Natural killer cell treated with Interleukin-12 subunit alpha and Interleukin-12 subunit beta and Interleukin-15 and Interleukin-18, amount 100 ng/mL, for 72 hours (primary cell): ENCODE measurements at regions not wholly inside any gene's neighbourhood (a gene's known extent, or its start where the extent isn't known, plus 50 kb on each side); places are given as distances from the start of the nearest gene placed in this dataset.
A peak's percentile ranks its signal among the peaks of the same experiment; 100 is the strongest.

Experiments
- ATAC-seq, 2 donors: fragments of 150-1000 bp; cut with Tn5 transposase in 1 of 2; sonication (Bioruptor Pico), chemical (Tn5 transposase) in 1 of 2; 2 replicates each; pipeline ENCODE4 v1.10.0; 2021
- DNase-seq: peaks from one replicate; pipeline ENCODE4 v3.0.0; 2022; ENCODE audit warnings: low spot score
- H3K27ac Mint-ChIP-seq, 2 donors: 1 replicate in 1 of 2; 2 replicates in 1 of 2; pipeline ENCODE4 v1.8.0; 2022; ENCODE audit warnings: mixed read lengths in 2 of 2, mild to moderate bottlenecking in 1 of 2, moderate library complexity in 1 of 2
- H3K27me3 Mint-ChIP-seq, 2 donors: 1 replicate in 1 of 2; 2 replicates in 1 of 2; pipeline ENCODE4 v1.8.0; 2022; ENCODE audit warnings: mixed read lengths in 2 of 2
- H3K36me3 Mint-ChIP-seq: one replicate; pipeline ENCODE4 v1.8.0; 2022; ENCODE audit warnings: mixed read lengths
- H3K4me1 Mint-ChIP-seq, 2 donors: 1 replicate in 1 of 2; 2 replicates in 1 of 2; pipeline ENCODE4 v1.8.0; 2022; ENCODE audit warnings: low read depth in 2 of 2, mixed read lengths in 2 of 2, mild to moderate bottlenecking in 1 of 2
- H3K4me3 Mint-ChIP-seq: one replicate; pipeline ENCODE4 v1.8.0; 2022; ENCODE audit warnings: mixed read lengths
- H3K9me3 Mint-ChIP-seq: 2 replicates; pipeline ENCODE4 v1.8.0; 2022; ENCODE audit warnings: mixed read lengths

DNA sequence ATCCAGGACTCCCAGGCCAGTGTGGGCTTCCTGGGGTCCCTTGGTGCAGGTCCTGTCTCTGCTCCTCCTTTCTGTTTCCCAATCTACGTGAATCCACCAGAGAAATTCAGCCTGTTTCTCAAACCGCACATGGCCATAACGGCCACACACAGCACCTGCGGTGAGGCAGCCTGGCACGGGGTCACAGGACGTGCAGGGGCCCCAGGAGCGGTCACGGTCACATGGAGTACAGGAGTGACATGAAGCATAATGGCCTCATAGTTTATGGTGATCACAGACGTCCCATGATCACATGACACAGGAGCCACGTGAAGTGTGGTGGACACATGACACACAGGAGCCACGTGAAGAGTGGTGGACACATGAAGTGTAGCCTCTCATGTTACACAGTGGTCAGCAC, 248.5 kb upstream of the IRX4 start:
- no peak for ATAC-seq

GRCh38 chr5:2130361-2130760, 247.6 kb upstream of the IRX4 start:
- H3K9me3 Mint-ChIP-seq: no peaks in the 10 kb centered on the region
- H3K27ac Mint-ChIP-seq: no peak overlapping the region
- no peaks in the 10 kb centered on the region for H3K4me1 Mint-ChIP-seq
- H3K36me3 Mint-ChIP-seq: no peaks in the 10 kb centered on the region
- DNase-seq (no peak), ATAC-seq (no peak)
- peaks cover 8 to 12% of the 10 kb centered on the region in 2 donors for H3K27me3 Mint-ChIP-seq
- no peak overlapping the region for H3K4me3 Mint-ChIP-seq

More for the DNA sequence above, 248.5 kb upstream of the IRX4 start:
- no peaks in the 10 kb centered on the region for H3K36me3 Mint-ChIP-seq
- peaks cover 0 to 5% of the 10 kb centered on the region in 2 donors for H3K27me3 Mint-ChIP-seq
- H3K27ac Mint-ChIP-seq: no peak overlapping the region
- no peaks in the 10 kb centered on the region for H3K4me1 Mint-ChIP-seq
- no peaks in the 10 kb centered on the region for H3K9me3 Mint-ChIP-seq
- DNase-seq: no peak
- H3K4me3 Mint-ChIP-seq: no peak overlapping the region

DNA sequence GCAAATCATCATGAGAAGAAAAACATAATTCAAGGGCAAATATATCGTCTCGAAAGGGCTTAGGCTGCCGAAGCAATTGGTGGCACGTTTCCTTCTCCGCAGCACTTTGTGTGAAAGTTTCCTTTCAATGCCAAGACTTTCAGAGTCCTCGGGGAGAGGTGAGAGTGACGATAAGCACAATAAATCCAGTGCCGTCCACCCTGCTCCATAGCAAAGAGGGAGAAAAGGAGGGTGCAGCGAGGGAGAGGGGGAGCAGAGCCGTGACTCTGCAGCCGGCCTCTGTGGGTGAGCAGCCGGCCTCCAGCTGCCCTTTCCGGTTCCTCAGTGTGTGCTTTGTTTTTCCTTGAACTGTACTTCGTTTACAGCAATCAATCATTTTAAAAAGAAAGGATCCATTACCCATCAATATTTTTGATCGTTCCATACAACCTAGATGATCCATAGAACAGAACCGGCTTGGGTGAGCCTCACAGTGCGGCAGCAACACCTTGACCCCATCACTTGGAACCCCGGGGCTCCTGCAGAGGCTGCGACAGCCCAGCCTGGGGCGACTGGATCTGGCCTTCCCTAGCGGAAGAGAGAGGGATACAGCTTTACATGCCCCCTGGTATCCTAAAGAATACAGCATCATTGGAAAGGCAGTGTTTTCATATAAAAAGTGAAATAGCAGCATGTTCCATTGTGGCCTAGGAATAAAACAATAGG, 247.0 kb upstream of the IRX4 start:
- no peaks in the 10 kb centered on the region for H3K36me3 Mint-ChIP-seq

GRCh38 chr5:2128686-2129355, 246.1 kb upstream of the IRX4 start:
- no peak overlapping the region for H3K27ac Mint-ChIP-seq
- no peaks in the 10 kb centered on the region for H3K4me1 Mint-ChIP-seq
- DNase-seq (no peak), ATAC-seq (no peak)
- no peaks in the 10 kb centered on the region for H3K9me3 Mint-ChIP-seq
- H3K27me3 Mint-ChIP-seq: peaks cover 11 to 13% of the 10 kb centered on the region in 2 donors
- no peaks in the 10 kb centered on the region for H3K36me3 Mint-ChIP-seq
- H3K4me3 Mint-ChIP-seq: no peak overlapping the region

More for the DNA sequence above, 247.0 kb upstream of the IRX4 start:
- Mint-ChIP-seq H3K4me1 (no peaks in the 10 kb centered on the region), H3K27me3 (peaks cover 11 to 13% of the 10 kb centered on the region in 2 donors), H3K27ac (no peak overlapping the region), H3K9me3 (no peaks in the 10 kb centered on the region), H3K4me3 (no peak overlapping the region)
- ATAC-seq: no peak
- no peak for DNase-seq

DNA sequence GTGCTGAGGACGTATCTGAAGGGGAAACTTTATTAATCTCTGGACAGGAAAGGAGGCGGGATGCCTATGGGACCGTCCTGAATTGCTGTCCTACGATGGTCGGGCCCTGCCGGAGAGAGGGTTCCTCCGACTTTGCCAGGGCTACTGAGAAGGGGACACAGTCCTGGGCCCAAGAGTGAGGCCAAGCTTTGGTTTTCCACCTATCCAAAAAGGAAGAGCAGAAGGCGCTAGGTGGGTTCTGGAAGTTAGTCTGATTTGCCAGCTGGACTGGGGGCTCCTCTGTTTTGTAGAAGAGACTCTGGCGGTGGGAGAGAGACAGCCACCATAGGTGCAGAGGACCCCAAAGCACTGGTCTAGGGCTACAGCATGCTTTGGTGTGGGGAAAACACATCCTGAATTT, 243.8 kb upstream of the IRX4 start:
- no peak overlapping the region for H3K4me3 Mint-ChIP-seq
- DNase-seq: no peak

GRCh38 chr5:2125901-2126265, 243.2 kb upstream of the IRX4 start:
- Mint-ChIP-seq H3K4me3 (no peak overlapping the region), H3K4me1 (no peaks in the 10 kb centered on the region), H3K27ac (no peak overlapping the region), H3K9me3 (no peaks in the 10 kb centered on the region), H3K27me3 (peaks cover 13 to 31% of the 10 kb centered on the region in 2 donors), H3K36me3 (no peaks in the 10 kb centered on the region)
- DNase-seq (no peak), ATAC-seq (peak in 1 of 2 donors; percentile 43)

More for the DNA sequence above, 243.8 kb upstream of the IRX4 start:
- Mint-ChIP-seq H3K36me3 (no peaks in the 10 kb centered on the region), H3K4me1 (no peaks in the 10 kb centered on the region), H3K27me3 (peaks cover 13 to 24% of the 10 kb centered on the region in 2 donors), H3K9me3 (no peaks in the 10 kb centered on the region), H3K27ac (no peak overlapping the region)
- no peak for ATAC-seq

DNA sequence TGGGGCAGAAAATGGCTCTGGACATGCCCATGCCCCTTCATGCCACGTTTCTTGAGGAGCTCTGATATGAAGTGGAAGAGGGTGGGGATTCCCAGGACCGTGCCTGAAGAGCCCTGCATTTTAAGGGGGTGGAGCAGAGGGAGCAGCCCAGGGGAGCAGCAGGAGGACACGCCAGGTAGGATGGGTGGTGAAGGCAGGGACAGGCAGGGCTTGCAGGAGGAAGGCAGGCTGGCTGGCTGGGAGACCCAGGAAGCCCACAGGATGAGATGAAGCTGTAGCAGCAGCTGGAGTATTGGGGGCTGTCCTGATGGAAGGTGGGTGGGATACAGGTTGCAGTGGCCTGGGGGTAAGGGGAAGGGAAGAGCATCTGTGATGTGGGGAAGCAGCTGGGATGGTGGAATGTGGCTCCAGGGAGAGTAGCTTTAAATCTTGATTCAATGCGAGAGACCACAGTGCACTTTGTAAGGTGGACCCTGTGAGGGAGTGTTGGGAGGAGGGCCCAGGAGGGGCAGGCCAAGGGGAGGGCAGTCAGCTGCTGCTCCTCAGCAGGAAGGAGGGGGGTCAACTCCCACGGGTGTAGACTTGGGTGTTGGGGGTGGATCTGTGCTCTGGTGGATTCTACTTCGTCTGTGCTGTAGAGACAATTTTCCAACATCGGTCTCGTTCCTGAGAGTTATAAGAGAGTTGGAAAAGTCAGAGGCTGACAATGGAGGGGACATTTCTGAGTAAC, 242.6 kb upstream of the IRX4 start:
- peaks cover 13 to 36% of the 10 kb centered on the region in 2 donors for H3K27me3 Mint-ChIP-seq
- H3K4me1 Mint-ChIP-seq: no peaks in the 10 kb centered on the region
- H3K27ac Mint-ChIP-seq: no peak overlapping the region
- DNase-seq (no peak), ATAC-seq (peak in 1 of 2 donors; percentile 24)
- no peaks in the 10 kb centered on the region for H3K36me3 Mint-ChIP-seq
- H3K4me3 Mint-ChIP-seq: no peak overlapping the region
- H3K9me3 Mint-ChIP-seq: no peaks in the 10 kb centered on the region

GRCh38 chr5:2124434-2125170, 241.9 kb upstream of the IRX4 start:
- Mint-ChIP-seq H3K4me1 (no peaks in the 10 kb centered on the region), H3K9me3 (no peaks in the 10 kb centered on the region), H3K27ac (no peak overlapping the region), H3K4me3 (no peak overlapping the region), H3K27me3 (peaks cover 13 to 37% of the 10 kb centered on the region in 2 donors), H3K36me3 (no peaks in the 10 kb centered on the region)
- ATAC-seq (no peak), DNase-seq (no peak)

GRCh38 chr5:2123874-2124273, 241.1 kb upstream of the IRX4 start:
- Mint-ChIP-seq H3K27me3 (peaks cover 13 to 37% of the 10 kb centered on the region in 2 donors), H3K9me3 (no peaks in the 10 kb centered on the region), H3K36me3 (no peaks in the 10 kb centered on the region), H3K27ac (no peak overlapping the region), H3K4me3 (no peak overlapping the region), H3K4me1 (no peaks in the 10 kb centered on the region)
- no peak for DNase-seq
- no peak for ATAC-seq

DNA sequence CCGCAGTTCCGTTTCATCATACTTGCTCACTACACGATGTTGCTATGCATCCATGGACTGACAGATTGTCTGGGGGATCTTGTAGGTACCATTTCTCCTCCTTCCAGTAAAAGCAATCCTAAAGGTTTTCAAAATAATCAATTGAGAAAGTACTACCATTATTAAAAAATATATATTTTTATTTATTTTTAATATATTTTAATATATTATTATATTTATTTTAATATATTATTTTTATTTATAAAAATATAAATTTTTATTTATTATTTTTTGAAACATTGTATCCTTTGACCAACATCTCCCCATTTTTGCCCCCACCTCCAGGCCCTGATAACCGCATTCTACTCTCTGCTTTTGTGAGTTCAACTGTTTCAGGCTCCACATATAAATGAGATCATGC, 237.6 kb upstream of the IRX4 start:
- H3K36me3 Mint-ChIP-seq: no peaks in the 10 kb centered on the region
- H3K27ac Mint-ChIP-seq: no peak overlapping the region

GRCh38 chr5:2119573-2119972, 236.8 kb upstream of the IRX4 start:
- Mint-ChIP-seq H3K4me3 (no peak overlapping the region), H3K9me3 (no peaks in the 10 kb centered on the region), H3K36me3 (no peaks in the 10 kb centered on the region), H3K27ac (no peak overlapping the region), H3K4me1 (no peaks in the 10 kb centered on the region), H3K27me3 (peaks cover 4 to 24% of the 10 kb centered on the region in 2 donors)
- ATAC-seq (no peak), DNase-seq (no peak)

More for the DNA sequence above, 237.6 kb upstream of the IRX4 start:
- DNase-seq (no peak), ATAC-seq (no peak)
- Mint-ChIP-seq H3K27me3 (peaks cover 7 to 25% of the 10 kb centered on the region in 2 donors), H3K4me3 (no peak overlapping the region), H3K9me3 (no peaks in the 10 kb centered on the region), H3K4me1 (no peaks in the 10 kb centered on the region)

- no peak for ATAC-seq
- Mint-ChIP-seq H3K27me3 (peaks cover 0 to 3% of the 10 kb centered on the region in 2 donors), H3K4me1 (no peaks in the 10 kb centered on the region), H3K4me3 (no peak overlapping the region), H3K27ac (no peak overlapping the region), H3K36me3 (no peaks in the 10 kb centered on the region), H3K9me3 (no peaks in the 10 kb centered on the region)
- no peak for DNase-seq
Observed at GRCh38 chr5:2113348-2114131, 230.8 kb upstream of the IRX4 start.
